ENCODE measurements at regions not wholly inside any gene's neighbourhood (a gene's known extent, or its start where the extent isn't known, plus 50 kb on each side); places are given as distances from the start of the nearest gene placed in this dataset.
"Not testable (repeated sequence)": the region's sequence is repeated elsewhere in the genome, so short reads cannot be mapped to it uniquely, and the experiment has no call there.

DNA sequence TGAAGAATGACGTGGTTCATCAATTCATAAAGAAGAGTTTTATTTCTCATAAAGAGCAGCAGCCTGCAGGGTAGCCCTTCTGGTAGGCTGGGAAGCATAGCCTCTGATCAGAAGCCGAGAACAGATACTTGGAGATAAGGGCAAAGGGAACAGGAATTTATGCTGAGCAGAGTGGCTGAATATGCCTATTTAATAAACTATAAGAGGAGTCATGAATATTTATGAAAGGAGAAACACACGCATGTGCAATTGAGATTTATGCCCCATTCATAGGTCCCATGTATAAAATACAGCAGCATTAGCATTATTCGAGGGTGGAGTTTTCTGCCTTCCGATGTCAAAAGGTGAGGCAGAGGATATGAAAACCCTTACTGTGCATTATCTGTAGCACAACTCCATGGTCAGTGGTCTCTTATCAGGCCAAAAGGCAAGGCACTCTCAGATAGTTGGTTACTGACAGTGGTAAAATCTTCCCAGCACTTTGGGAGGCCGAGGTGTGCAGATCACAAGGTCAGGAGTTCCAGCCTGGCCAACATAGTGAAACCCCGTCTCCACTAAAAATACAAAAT is 569.1 kb downstream of the ACTL7B start:
- DNase-seq (ENCODE audit: low read depth, low spot score) = no peak

DNA sequence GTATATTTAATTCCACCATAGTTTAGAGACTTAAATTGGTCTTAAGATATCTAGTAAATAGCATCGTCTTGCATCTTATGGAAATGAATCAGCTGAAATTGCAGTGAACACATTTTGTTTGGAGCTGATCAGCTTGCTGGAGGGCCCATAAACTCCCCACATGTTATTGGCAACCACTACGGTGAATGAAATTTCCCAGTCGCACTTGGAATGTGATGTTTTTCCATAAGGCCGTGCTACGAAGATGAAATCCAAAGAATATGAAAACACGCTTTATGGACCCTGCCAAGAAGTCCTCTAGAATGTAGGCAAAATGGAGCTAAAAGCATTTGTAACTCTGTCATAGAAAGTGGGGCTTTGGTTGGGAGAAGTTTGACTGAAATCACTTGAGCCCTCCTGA is 572.1 kb downstream of the ACTL7B start:
- no peak for DNase-seq (ENCODE audit: low read depth, low spot score)

DNA sequence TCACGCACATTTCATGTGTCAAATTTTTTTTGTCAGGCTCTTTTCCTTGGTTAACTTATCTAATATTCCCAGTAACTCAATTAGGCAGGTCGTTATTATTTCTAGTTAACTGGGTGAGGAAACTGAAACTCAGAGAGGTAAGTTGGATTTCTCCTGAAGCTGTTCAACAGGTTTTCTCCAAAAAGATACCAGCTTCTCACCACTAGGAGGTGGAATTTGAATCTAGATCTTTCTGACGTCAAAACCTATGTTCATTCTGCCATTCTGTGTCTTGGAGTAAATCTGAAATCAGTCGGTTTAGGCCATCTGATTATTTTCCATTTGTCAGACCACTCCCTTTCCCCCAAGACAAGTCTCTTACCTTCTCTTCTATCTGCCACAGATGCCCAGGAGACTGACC is 572.9 kb downstream of the ACTL7B start:
- DNase-seq (ENCODE audit: low read depth, low spot score) = no peak

DNA sequence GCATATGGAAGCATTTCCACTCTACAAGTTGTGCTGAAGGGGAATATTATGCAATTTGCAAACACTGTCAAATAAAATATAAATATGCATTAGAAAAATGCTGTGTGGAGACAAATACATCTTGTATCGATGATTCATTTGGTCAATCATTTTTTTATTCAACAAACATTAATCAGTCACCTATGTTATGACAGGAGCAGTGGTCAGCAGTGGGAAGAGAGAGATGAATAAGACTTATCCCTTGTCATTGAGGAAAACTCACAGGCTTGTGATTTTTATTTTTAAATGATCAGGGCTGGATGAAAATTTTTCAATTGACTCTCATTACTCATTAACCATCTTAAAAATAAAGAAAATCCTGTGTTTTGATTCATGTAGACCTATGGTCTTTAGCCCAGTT is 574.1 kb downstream of the ACTL7B start:
- no peak for DNase-seq (ENCODE audit: low read depth, low spot score)

DNA sequence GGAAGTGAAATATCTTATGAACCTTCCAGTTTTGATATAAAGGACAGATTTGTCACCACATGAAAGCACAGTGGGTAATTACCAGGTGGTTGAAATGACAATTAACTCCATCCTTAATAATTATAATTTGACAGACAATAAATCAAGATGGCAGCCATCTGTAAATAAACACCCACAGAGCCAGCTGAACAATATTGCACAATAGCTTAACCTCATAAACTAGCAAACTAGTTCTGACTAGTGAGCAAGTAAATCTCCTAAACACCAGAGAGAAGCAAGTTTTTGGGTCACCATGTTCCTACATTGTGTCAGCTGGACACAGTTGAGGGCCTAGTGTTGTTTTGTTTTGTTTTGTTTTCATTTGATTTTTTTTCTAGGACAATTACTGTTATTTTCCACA is 577.4 kb downstream of the ACTL7B start:
- no peak for DNase-seq (ENCODE audit: low read depth, low spot score)

DNA sequence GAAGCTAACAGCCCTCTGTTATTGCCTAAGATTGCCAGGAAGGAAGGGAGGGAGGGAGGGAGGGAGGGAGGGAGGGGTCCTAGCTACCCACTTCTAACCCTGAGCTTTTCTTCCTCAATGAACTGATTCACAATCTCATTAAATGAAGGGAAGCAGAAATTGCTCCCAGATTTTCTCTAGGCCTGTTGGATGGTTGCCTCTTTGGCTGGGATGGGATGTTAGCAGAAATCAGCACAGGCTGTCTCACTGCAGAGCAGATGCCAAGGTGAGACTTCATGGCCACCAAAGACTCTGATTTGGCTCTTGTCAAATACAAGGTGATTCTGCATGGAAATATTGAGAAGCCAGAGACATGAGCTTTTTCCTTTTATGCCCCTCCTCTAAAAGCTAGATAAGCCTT is 578.6 kb downstream of the ACTL7B start:
- no peak for DNase-seq (ENCODE audit: low read depth, low spot score)

DNA sequence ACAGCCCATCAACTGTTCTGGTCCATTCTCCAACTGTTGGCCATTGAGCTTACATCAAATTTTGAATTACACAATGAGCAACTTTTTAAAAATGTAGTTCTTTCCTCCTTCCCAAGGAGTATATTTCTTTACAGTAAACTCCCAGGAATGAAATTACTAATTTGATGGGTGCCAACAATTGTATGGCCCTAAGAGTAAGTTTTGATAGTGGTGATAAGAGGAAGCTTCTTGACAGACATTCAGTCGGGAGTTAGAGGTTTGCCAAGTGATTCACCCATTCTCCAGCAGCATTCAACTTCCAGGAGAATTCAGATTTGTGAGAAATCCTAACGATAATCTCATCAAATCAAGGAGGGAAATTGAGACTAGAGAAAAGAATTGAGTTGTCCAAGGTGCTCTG is 579.9 kb downstream of the ACTL7B start:
- no peak for DNase-seq (ENCODE audit: low read depth, low spot score)

DNA sequence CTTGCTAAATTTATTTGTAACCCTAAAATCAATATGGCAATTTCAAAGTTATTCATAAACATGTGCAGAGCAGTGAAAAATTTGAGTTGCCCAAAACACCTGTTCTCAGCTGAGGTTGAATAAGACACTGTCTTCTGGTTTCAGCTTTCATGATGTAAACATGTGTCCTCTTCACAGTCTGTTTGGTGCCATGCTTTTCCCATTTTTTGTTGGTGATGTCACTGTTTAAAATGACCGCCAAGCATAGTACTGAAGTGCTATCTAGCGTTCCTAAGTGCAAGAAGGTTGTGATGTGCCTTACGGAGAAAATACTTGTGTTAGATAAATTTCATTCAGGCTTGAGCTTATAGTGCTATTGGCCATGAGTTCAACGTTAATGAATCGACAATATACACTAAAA is 580.8 kb downstream of the ACTL7B start:
- no peak for DNase-seq (ENCODE audit: low read depth, low spot score)

DNA sequence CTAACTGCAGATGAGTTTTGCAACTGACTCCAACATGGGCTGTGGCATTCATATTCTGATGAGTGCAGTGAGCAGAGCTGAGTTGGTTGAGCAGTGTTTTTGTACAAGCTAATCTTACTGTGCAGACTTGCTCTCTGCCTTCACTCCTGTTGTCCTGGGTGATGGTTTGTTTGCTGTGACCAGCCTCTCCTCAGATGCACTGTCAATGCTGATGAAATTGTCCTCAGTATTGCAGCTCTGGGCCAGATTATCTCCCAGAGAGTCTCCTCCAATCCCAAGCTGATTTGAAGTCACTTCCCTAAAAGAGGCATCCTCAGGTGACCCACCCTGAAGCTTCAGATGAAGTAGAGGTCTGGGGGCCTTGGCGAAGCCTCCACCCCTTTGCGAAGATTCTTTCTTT is 581.8 kb downstream of the ACTL7B start:
- DNase-seq (ENCODE audit: low read depth, low spot score) = no peak

DNA sequence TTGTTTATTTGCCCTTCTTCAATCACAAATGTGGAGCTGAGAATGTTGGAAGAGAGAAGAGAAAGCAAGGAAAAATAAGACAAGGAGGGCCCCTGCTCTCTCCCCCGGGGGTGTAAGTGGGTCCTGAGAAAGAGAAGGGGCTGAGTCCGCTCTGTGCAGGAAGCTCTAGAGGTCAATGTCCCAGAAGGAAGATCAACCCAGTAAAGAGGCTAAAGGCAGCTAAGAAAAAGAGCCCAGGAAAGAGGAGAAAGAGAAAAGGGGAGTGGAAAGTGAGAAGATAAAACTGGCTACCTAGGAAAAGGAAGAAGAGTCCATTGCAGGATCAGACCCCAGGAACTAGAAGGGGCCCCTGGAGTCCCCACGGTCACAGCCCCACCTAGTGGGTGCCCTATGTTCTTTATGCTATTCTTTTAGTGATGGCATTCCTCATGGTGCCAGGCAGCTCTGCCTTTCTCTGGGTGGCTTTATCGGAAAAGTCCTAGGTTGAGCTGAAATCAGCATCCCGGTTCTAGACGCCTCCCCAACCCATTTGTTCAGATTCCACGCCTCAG is 583.4 kb downstream of the ACTL7B start:
- DNase-seq (ENCODE audit: low read depth, low spot score) = peak; percentile 54

DNA sequence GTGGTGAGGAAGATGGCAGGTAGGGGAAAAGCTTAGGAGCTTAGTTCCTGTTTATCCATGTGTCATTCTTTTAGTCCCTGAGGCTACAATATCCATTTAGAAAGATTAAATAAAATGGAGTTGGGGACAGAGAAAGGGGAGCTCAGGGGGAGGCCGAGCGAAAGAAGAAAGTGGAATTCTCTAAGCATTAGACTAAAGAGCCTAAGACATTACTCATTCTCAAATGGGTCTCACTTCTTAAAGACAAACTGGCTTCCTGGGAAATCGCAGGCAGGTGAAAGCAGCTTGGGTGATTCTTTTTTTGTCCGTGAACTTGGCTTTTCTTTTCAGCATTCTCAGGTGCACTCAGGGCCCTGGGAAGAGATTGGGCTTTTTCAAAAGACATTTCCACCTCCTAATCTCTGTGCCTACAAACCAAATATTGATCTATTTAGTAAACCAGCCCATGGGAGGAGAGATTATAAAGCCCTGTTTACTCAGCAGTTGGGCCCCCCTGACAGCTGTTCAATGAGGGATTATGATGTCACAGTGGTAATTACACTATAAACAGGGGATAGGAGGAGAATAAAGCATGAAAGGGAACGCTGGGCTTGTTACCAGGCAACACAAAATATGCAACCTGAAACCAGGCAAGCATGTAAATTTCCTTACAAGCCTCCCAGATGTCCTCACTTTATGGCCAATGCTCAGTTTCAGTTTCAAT is 584.0 kb downstream of the ACTL7B start:
- DNase-seq (ENCODE audit: low read depth, low spot score) = peak; percentile 6

DNA sequence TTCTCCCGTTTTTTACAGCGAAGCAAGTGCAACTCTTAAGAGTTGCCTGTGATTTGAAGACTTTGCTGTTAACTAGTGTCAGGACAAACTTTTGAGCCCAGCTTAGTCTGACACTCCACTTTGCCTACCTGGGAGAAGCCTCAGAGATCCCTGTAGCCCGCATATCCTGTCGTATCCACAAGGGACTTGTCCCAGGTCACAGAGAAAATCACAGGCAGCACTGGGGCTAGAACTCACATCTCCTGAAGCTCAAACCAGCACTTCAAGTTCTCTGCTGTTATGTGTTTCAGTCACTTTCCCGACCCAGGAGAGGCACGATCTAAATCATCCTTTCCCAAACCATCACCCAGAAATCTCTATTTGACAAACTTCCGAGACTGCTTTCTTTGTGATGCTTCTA is 584.5 kb downstream of the ACTL7B start:
- DNase-seq (ENCODE audit: low read depth, low spot score) = no peak

DNA sequence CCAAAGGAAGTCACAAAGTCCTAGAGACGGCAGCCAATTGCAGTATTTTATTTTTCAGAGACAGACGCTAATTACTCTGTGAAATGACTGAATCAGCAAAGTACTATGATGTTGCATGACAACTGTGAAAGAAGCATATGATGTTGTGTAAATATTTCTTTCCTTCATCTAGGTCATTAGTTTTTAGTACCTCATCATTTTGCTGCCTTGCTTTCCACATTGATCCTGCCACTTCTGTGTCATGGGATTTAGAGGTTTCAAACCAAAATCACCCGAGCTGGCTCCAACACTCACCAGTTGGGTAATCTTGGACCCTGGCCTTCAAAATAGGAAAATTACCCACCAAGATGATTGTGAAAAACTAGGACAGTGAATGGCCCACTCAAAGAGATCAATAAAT is 585.2 kb downstream of the ACTL7B start:
- no peak for DNase-seq (ENCODE audit: low read depth, low spot score)

DNA sequence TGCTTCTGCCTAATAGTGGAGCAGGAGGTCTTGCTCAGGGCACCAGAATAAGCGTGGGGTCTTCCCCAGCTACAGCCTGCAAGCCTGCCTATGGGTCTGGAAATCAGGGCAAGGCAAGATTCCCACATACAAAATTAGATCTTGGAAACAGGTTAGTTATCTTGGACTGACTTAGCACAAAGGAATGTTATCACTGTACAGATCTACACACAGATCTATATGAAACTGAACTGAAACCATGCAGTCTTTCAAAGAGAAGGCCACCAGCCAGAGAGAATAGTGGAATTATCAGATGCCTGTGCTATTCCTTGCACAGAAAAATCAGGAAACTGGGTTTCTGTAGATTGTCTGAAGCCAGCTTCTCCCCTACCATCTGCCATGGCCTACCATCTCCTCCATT is 585.7 kb downstream of the ACTL7B start:
- no peak for DNase-seq (ENCODE audit: low read depth, low spot score)

DNA sequence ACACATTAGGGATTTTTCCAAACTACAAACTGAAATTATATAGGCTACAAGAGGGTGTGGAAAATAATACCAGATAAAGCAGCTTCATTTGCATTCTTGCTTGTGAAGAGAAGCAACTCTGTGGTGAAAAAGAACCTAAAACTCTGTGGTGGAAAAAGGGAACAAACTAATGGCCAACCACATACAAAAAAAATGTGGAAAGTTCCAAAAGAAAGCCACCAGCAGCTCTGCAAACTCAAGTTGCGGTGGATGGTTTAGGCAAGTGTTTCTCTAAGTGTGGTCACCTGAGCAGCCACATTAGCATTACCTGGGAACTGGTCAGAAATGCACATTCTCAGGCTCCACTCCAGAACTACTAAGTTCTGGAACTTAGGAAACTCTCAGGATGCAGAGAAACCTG is 586.4 kb downstream of the ACTL7B start:
- DNase-seq (ENCODE audit: low read depth, low spot score) = no peak

DNA sequence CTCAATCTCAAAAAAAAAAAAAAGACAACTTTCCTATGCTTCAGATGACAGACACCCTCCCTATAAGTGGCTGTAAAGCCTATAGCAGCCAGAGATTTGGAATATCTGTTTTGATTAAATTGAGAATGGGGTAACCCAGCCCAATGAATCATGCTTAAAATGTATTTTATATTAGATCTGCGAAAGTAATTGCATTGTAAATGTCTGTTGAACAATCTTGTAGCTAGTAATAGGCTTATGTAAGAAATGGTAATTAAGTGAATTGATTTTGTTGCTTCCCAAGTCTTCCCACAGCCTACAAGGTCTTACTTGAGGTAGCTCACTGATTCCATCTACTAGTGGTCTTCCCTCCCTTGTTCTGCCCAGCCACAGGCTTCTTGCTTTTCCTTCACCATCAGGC is 590.7 kb downstream of the ACTL7B start:
- DNase-seq (ENCODE audit: low read depth, low spot score) = no peak

DNA sequence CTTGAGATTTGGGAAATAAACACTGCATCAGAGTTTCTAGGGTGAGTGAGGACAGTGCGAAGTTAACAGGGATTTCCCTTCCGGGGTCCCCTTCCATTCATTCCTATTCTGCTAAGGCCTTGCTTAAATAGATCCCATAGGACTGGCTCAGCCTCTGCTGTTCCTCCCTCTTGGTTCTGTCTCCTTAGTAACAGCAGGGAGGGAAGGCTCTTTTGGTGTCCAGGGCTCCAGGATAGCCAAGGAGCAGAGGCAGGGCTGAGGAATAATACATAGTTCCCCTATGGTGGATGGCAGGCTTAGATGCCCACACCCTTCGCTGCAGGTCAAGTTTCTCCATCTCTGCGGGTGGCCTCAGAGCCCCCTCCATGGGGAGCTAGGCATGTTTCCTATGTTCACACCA is 591.7 kb downstream of the ACTL7B start:
- DNase-seq (ENCODE audit: low read depth, low spot score) = no peak

DNA sequence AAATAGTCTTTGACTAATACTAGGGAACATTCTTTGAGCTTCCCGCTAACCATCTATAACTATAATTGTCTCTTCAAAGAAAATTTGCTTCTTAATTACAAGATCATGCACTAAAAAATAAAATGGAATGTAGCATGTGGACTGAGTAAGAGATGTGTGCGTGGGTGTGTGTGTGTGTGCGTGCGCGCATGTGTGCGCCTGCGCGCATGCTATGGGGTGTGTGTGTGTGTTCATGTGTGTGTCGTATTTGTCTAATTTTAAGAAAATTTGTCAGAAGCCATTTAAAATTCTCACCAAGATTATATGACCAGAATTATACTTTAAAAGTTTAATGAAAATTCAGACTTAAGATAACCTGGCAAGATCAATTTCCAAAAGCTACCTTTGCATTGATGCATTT is 593.0 kb downstream of the ACTL7B start:
- DNase-seq (ENCODE audit: low read depth, low spot score) = no peak

DNA sequence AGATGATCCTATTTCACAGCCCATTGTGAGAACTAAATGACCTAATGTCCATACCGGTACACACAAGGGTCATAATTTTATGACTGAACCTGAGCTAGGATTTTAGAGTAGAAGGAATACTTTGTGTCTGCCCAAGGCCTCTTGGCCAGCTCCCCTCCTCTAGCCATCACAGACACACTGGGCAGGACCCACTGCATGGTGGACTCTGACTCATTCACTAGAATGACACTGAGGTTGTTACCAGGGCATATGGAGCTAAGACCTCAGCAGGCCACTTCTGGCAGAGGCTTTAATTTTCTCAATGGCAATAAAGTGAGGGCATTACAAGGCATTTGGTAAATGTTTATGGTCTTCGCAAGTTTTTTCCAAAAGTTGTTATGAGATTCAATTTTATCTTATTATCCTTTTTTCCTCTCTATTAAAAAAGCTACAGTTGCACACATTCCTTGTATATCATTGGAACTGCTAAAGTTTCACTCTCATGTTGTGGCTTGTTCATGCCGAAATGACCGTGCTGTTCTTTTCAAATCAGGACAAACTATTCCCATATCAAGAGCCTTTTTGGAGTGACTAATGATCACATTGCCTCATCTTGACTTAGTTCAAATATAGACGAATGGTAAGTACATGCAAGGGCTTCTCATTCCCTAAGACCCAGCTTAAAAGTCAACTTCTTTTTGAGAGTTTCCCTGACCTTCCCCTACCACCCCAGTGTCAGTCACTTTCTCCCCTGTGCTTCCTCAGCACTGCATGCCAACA is 595.7 kb downstream of the ACTL7B start:
- no peak for DNase-seq (ENCODE audit: low read depth, low spot score)

DNA sequence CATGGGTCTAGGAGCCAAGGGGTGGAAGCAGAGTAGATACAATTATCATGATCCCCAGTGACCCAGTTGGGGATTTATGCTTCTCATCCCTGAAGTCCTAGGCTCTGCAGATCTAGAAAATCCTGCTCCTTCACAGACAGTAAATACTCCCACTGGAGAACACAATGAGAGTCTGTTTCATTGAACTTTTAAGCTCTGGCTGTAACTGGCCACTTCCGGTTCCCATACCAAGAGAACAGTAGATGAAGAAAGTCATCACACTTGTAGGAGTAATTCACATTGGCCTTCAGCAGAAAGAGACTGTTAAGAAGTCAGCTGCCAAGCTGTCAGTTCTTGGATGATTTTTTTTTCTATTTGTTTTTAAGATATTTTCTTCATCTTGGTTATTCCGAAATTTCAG is 597.1 kb downstream of the ACTL7B start:
- no peak for DNase-seq (ENCODE audit: low read depth, low spot score)

DNA sequence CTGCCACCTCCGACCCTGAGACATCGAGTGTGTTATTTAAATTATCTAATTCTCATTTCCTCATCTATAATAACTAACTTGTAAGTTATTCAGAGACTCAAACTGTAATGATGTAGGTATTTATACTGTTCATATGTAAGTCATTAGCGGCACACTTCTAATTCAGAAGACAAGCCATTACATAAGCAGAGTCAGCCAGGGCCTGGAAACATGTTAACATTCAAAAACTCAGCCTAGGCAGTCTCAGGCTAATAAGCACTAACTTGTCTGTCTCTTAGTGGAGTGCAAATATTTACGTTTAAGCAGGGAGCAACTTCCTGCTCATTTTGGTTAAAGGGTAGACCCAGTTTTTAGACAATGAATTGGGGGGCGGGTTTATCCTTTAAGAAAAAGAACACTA is 598.4 kb downstream of the ACTL7B start:
- DNase-seq (ENCODE audit: low read depth, low spot score) = no peak

DNA sequence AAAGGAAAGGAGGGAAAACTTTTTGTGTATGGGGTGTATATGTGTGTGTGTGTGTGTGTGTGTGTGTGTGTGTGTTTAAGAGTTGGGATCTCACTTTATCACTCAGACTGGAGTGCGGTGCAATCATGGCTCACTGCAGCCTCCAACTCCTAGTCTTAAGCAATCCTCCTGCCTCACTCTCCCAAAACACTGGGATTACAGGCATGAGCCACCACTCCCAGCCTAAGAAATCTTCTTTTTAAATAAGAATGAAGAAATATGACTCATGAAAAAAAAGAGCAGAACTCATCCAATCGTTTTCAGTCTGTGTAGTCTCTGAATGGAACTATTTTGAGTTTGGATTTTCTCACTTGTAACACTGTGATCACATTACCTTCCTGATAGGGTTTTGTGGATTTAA is 601.5 kb downstream of the ACTL7B start:
- DNase-seq (ENCODE audit: low read depth, low spot score) = no peak

DNA sequence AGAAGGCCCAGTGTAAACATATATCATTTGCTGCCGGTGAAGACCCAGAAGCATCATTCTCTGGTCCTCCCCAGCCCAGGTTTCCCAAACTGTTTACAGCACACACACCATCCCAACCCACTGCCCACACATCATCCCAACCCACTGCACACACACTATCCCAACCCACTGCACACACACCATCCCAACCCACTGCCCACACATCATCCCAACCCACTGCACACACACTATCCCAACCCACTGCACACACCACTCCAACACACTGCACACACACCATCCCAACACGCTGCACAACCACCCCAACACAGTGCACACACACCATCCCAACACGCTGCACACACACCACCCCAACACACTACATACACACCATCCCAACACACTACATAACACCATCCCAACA is 608.4 kb downstream of the ACTL7B start:
- not testable (repeated sequence) for DNase-seq (ENCODE audit: low read depth, low spot score)
